ENCODE measurements at regions not wholly inside any gene's neighbourhood (a gene's known extent, or its start where the extent isn't known, plus 50 kb on each side); places are given as distances from the start of the nearest gene placed in this dataset.
"Not testable (repeated sequence)": the region's sequence is repeated elsewhere in the genome, so short reads cannot be mapped to it uniquely, and the experiment has no call there.

GRCh38 chr11:38123673-38124072 lies 1525.6 kb upstream of the RAG2 start:
- DNase-seq = no peak
- intact Hi-C loops (cut with DNase I) = no loop called here

GRCh38 chr11:38116616-38117015 lies 1518.6 kb upstream of the RAG2 start:
- DNase-seq; intact Hi-C loops (cut with DNase I): not testable (repeated sequence)

- DNase-seq; intact Hi-C loops (cut with DNase I): not testable (repeated sequence)
Measured at GRCh38 chr11:38115381-38115780, 1517.3 kb upstream of the RAG2 start.

- DNase-seq = no peak
- intact Hi-C loops (cut with DNase I) = no loop called here
Measured at GRCh38 chr11:38100836-38101462, 1502.9 kb upstream of the RAG2 start.

GRCh38 chr11:38095268-38095667 lies 1497.2 kb upstream of the RAG2 start:
- no peak for DNase-seq
- intact Hi-C loops (cut with DNase I) = no loop called here

GRCh38 chr11:38089726-38090125 lies 1491.7 kb upstream of the RAG2 start:
- no peak for DNase-seq
- intact Hi-C loops (cut with DNase I) = no loop called here

- intact Hi-C loops (cut with DNase I) = no loop called here
- DNase-seq = no peak
Measured at GRCh38 chr11:38060920-38061319, 1462.9 kb upstream of the RAG2 start.

- no peak for DNase-seq
- intact Hi-C loops (cut with DNase I) = no loop called here
Measured at GRCh38 chr11:38060136-38060535, 1462.1 kb upstream of the RAG2 start.

GRCh38 chr11:38046571-38047135 lies 1448.6 kb upstream of the RAG2 start:
- no peak for DNase-seq
- intact Hi-C loops (cut with DNase I) = no loop called here

GRCh38 chr11:38043060-38043459 lies 1445.0 kb upstream of the RAG2 start:
- intact Hi-C loops (cut with DNase I) = no loop called here
- DNase-seq = no peak

GRCh38 chr11:38038777-38039176 lies 1440.7 kb upstream of the RAG2 start:
- intact Hi-C loops (cut with DNase I) = no loop called here
- DNase-seq = no peak

GRCh38 chr11:38019072-38019775 lies 1421.2 kb upstream of the RAG2 start:
- intact Hi-C loops (cut with DNase I) = loop anchor here (2.0 kb wide), 1 partner anchor 66 kb away; no protein-coding TSS in a partner anchor
- peak in 1 of 10 donors; percentile 55 for DNase-seq

- DNase-seq = no peak
- intact Hi-C loops (cut with DNase I) = no loop called here
Measured at GRCh38 chr11:38014405-38014804, 1416.4 kb upstream of the RAG2 start.

- no peak for DNase-seq
- intact Hi-C loops (cut with DNase I) = no loop called here
Measured at GRCh38 chr11:38013157-38013556, 1415.1 kb upstream of the RAG2 start.

- intact Hi-C loops (cut with DNase I) = no loop called here
- DNase-seq = no peak
Measured at GRCh38 chr11:38011496-38011895, 1413.5 kb upstream of the RAG2 start.

GRCh38 chr11:38009932-38010331 lies 1411.9 kb upstream of the RAG2 start:
- intact Hi-C loops (cut with DNase I) = no loop called here
- DNase-seq = no peak

GRCh38 chr11:38006466-38006865 lies 1408.4 kb upstream of the RAG2 start:
- DNase-seq = no peak

GRCh38 chr11:38005597-38005996 lies 1407.6 kb upstream of the RAG2 start:
- intact Hi-C loops (cut with DNase I) = no loop called here
- no peak for DNase-seq

More at GRCh38 chr11:38006466-38006865, 1408.4 kb upstream of the RAG2 start:
- intact Hi-C loops (cut with DNase I) = no loop called here

GRCh38 chr11:37999171-37999570 lies 1401.1 kb upstream of the RAG2 start:
- intact Hi-C loops (cut with DNase I) = no loop called here
- DNase-seq = no peak

GRCh38 chr11:37995886-37996285 lies 1397.8 kb upstream of the RAG2 start:
- intact Hi-C loops (cut with DNase I) = no loop called here
- no peak for DNase-seq

GRCh38 chr11:37988031-37988430 lies 1390.0 kb upstream of the RAG2 start:
- intact Hi-C loops (cut with DNase I) = no loop called here
- DNase-seq = no peak

GRCh38 chr11:37984991-37985390 lies 1387.0 kb upstream of the RAG2 start:
- intact Hi-C loops (cut with DNase I) = no loop called here
- no peak for DNase-seq

Data from posterior cingulate gyrus (tissue), 11 donors.